DND-41 (cell line): ENCODE measurements at regions not wholly inside any gene's neighbourhood (a gene's known extent, or its start where the extent isn't known, plus 50 kb on each side); places are given as distances from the start of the nearest gene placed in this dataset.

ENCODE experiments used
- ATAC-seq: fragments of 200-7000 bp; cut with Tn5 transposase; 3 replicates; pipeline ENCODE4 v1.9.1; 2021; ENCODE audit warnings: low read depth; ENCODE audit not compliant: insufficient read depth
- DNase-seq: peaks from one replicate; pipeline ENCODE4 v3.0.0-alpha.2; 2020
- H2AFZ ChIP-seq: 2 replicates; pipeline ENCODE4 v1.6.0; 2012; ENCODE audit warnings: low read depth, low read length
- H3K27ac ChIP-seq: 2 replicates; pipeline ENCODE4 v1.5.1; 2012; ENCODE audit warnings: low read length, inconsistent platforms
- H3K27me3 ChIP-seq: fragments of 200-600 bp; sonication (generic); 2 replicates; pipeline ENCODE4 v1.6.0; 2012; ENCODE audit warnings: low read length, mild to moderate bottlenecking, inconsistent platforms; ENCODE audit not compliant: insufficient read depth, poor library complexity
- H3K36me3 ChIP-seq: 2 replicates; pipeline ENCODE4 v1.5.1; 2012; ENCODE audit warnings: low read length, inconsistent platforms; ENCODE audit not compliant: insufficient read depth
- H3K4me1 ChIP-seq: 2 replicates; pipeline ENCODE4 v1.5.1; 2012; ENCODE audit warnings: mild to moderate bottlenecking, low read length; ENCODE audit not compliant: insufficient read depth
- H3K4me2 ChIP-seq: 2 replicates; pipeline ENCODE4 v1.6.0; 2012; ENCODE audit warnings: mild to moderate bottlenecking, moderate library complexity, low read length, inconsistent platforms; ENCODE audit not compliant: insufficient read depth
- H3K4me3 ChIP-seq, 2 experiments: fragments of 200-600 bp in 1 of 2; shearing (Covaris generic) in 1 of 2; 2 replicates each; pipeline ENCODE4 v1.5.1; 2012 to 2016; ENCODE audit warnings: inconsistent platforms in 2 of 2, low read length in 2 of 2, mild to moderate bottlenecking in 2 of 2, low read depth in 1 of 2, moderate library complexity in 1 of 2
- H3K79me2 ChIP-seq: 2 replicates; pipeline ENCODE4 v1.6.0; 2012; ENCODE audit warnings: low read length, inconsistent platforms; ENCODE audit not compliant: insufficient read depth
- H3K9ac ChIP-seq: 2 replicates; pipeline ENCODE4 v1.6.0; 2012; ENCODE audit warnings: low read depth, mild to moderate bottlenecking, inconsistent platforms, low read length, moderate library complexity
- H3K9me3 ChIP-seq: 2 replicates; pipeline ENCODE4 v1.5.1; 2012; ENCODE audit warnings: low read length, moderate library complexity, mild to moderate bottlenecking, inconsistent platforms; ENCODE audit not compliant: insufficient read depth, severe bottlenecking
- H4K20me1 ChIP-seq: 2 replicates; pipeline ENCODE4 v1.6.0; 2012; ENCODE audit warnings: low read length; ENCODE audit not compliant: insufficient read depth
- EZH2 ChIP-seq: IDR thresholded peaks from 3 replicates; pipeline ENCODE4 v1.6.1; 2012; ENCODE audit warnings: borderline replicate concordance, low read depth, mild to moderate bottlenecking, moderate library complexity, low read length, inconsistent platforms; ENCODE audit not compliant: severe bottlenecking
- TF ChIP-seq, protein P1 (sequence below): IDR thresholded peaks from 2 replicates; pipeline ENCODE4 v1.5.1; 2012; ENCODE audit warnings: borderline replicate concordance, low read length, moderate library complexity, mild to moderate bottlenecking; ENCODE audit not compliant: poor library complexity, severe bottlenecking; ENCODE audit errors: extremely low read depth

DNA sequence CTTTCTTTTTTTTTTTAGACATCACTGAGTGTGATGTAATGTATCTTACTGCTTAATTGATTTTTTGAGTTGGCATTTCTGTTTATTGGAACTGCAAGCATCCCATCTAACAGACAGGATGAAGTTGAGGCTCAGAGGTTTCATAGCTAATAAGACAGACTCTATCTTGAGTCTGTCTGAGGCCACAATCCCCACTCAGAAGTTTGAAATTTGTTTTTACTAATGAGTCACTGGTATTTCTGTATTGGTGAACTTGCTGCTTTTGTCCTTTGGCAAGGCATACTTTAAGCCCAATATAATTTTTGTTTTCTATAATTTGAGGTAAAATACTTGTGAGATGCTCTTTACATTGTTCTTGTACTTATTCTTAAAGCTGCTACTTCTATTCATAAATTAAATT lies 491.2 kb downstream of the PSAT1 start:
- ATAC-seq (no peak), DNase-seq (no peak)
- Histone ChIP-seq H3K4me1 (no peaks in the 10 kb centered on the region), H2AFZ (no peak overlapping the region), H3K27me3 (no peaks in the 10 kb centered on the region), H3K9me3 (no peaks in the 10 kb centered on the region), H3K9ac (no peak overlapping the region), H3K4me3 (no peak overlapping the region), H4K20me1 (no peaks in the 10 kb centered on the region), H3K79me2 (no peaks in the 10 kb centered on the region), H3K4me2 (no peak overlapping the region), H3K36me3 (no peaks in the 10 kb centered on the region), H3K27ac (no peak overlapping the region)
- TF ChIP-seq EZH2, result no peak
- TF ChIP-seq, protein P1, sequence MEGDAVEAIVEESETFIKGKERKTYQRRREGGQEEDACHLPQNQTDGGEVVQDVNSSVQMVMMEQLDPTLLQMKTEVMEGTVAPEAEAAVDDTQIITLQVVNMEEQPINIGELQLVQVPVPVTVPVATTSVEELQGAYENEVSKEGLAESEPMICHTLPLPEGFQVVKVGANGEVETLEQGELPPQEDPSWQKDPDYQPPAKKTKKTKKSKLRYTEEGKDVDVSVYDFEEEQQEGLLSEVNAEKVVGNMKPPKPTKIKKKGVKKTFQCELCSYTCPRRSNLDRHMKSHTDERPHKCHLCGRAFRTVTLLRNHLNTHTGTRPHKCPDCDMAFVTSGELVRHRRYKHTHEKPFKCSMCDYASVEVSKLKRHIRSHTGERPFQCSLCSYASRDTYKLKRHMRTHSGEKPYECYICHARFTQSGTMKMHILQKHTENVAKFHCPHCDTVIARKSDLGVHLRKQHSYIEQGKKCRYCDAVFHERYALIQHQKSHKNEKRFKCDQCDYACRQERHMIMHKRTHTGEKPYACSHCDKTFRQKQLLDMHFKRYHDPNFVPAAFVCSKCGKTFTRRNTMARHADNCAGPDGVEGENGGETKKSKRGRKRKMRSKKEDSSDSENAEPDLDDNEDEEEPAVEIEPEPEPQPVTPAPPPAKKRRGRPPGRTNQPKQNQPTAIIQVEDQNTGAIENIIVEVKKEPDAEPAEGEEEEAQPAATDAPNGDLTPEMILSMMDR, result no peak

DNA sequence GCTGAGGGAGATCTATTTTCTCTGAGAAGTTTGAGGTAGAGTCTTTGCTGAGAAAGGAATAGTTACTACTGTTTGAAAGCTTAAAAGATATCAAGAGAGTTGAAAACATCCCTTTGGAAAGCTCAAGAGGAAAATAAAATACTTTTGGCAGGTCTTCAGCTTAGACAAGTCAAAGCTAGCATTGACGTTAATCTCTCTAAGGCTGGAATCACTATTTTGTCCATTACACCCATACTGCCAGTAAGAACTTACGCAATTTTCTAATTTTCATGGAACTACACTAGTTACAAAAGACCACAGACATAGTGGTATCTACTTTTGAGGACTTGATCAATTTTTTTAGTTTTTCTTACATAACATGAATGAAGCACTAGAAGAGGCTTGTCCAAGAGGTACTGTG lies 494.9 kb downstream of the PSAT1 start:
- TF ChIP-seq EZH2, result no peak
- TF ChIP-seq, protein P1, result no peak
- Histone ChIP-seq H2AFZ (no peak overlapping the region), H3K36me3 (no peaks in the 10 kb centered on the region), H3K79me2 (no peaks in the 10 kb centered on the region), H3K9ac (no peak overlapping the region), H3K4me3 (no peak overlapping the region), H3K9me3 (no peaks in the 10 kb centered on the region), H3K27me3 (no peaks in the 10 kb centered on the region), H3K27ac (no peak overlapping the region), H3K4me2 (no peak overlapping the region), H3K4me1 (no peaks in the 10 kb centered on the region), H4K20me1 (no peaks in the 10 kb centered on the region)
- DNase-seq (no peak), ATAC-seq (no peak)

DNA sequence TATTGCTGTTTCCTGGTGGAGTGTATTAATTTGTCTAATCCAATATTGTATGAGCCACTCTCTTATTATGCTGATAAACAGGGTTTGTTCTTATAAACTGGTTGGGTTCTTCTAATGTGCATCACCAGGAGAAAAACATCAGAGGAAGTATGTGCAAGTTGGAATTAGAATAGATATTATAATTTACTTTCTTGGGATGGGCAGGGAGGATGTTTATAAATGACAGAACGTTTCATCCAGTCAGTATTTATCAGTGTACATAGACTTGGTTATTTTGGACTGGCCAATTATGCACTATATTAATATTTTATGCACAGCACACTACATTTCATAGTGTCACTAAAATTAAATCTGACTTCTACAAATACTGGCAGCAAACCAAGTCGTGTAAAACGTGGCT lies 495.8 kb downstream of the PSAT1 start:
- Histone ChIP-seq H3K4me3 (no peak overlapping the region), H2AFZ (no peak overlapping the region), H3K9ac (no peak overlapping the region), H3K9me3 (no peaks in the 10 kb centered on the region), H3K27me3 (no peaks in the 10 kb centered on the region), H3K4me2 (no peak overlapping the region), H3K36me3 (no peaks in the 10 kb centered on the region), H3K27ac (no peak overlapping the region), H4K20me1 (no peaks in the 10 kb centered on the region), H3K79me2 (no peaks in the 10 kb centered on the region), H3K4me1 (no peaks in the 10 kb centered on the region)
- ATAC-seq, result no peak
- TF ChIP-seq EZH2, result no peak
- TF ChIP-seq, protein P1, result no peak
- DNase-seq, result no peak

DNA sequence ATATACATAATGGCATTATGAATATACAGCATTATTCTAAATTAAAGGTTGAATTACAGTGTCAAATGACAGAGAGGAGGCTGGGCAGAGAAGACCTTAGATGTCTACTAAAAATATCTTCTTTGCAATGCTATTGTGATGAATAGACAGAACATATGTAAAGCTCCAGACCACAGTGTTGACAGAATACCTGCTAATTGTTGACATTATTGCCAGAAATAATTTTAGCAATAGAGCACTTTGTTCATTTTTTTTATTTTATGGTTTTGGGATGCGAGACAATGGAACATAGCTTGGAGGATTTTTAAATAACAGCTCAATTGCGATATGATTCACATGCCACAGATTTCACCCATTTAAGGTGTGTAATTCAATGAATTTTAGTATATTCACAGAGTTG lies 508.8 kb downstream of the PSAT1 start:
- Histone ChIP-seq H3K4me3 (no peak overlapping the region), H3K9me3 (no peaks in the 10 kb centered on the region), H2AFZ (no peak overlapping the region), H3K27me3 (no peaks in the 10 kb centered on the region), H3K27ac (no peak overlapping the region), H3K79me2 (no peaks in the 10 kb centered on the region), H3K4me2 (no peak overlapping the region), H4K20me1 (no peaks in the 10 kb centered on the region), H3K9ac (no peak overlapping the region), H3K36me3 (no peaks in the 10 kb centered on the region), H3K4me1 (no peaks in the 10 kb centered on the region)
- DNase-seq, result no peak
- TF ChIP-seq, protein P1, result no peak
- no peak for TF ChIP-seq EZH2
- ATAC-seq, result no peak
